ENCODE measurements at regions not wholly inside any gene's neighbourhood (a gene's known extent, or its start where the extent isn't known, plus 50 kb on each side); places are given as distances from the start of the nearest gene placed in this dataset.

DNA sequence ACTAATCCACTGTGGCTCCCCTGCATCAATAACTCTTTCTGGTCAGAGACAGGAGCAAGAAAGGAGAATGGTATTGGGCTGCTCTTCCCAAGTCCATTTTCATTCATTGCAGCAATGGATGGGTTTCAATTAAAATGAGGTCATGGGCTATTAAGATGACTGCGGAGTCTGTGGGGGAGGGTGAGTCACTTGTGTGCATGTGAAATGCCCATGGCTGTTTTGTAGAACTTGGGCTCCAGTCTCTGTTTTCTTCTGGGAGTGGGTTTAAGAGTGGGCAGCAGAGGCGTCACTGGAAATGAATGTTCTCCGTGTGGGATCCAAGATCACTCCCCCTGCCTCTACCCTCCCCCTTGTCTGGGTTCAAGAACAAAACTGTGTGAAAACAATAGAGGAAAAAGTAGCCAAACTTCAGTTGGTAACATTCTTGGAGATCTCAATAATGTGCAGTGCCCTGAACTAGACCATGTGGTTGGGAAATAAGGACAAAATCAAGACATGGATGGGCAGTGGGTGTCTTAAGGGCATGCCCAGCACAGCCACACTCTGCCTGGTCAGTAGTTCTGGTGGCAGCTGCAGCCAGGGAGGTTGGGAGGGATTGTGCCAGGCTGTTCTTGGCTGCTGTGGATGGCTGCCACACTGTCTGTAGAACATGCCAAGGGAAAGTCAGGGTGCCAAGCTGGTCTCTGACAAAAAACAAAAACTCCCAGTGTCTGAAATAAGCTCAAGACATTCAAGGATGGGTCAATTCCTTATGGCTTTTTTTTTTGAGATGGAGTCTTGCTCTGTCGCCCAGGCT, 68.2 kb upstream of the CXCR4 start:
- no peak for DNase-seq (ENCODE audit: low spot score)

DNA sequence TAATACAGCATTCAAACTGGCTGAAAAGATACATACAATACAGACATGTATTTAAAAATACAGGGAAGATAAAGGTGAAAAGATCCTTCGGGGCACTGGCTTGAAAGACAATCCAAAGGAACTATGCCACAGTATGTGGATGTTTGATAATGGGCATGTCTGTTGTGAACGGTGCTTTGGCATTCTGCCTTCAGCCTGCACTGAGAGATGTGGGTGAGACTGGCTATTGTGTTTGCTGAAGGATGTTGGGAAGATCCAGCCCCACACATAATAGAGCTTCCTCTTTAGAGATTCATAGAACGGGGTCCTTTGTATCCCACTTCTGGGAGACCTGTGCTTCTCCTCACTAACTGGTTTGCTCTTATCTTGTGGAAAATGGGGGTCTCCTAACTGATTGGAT, 65.1 kb upstream of the CXCR4 start:
- DNase-seq (ENCODE audit: low spot score), result no peak

DNA sequence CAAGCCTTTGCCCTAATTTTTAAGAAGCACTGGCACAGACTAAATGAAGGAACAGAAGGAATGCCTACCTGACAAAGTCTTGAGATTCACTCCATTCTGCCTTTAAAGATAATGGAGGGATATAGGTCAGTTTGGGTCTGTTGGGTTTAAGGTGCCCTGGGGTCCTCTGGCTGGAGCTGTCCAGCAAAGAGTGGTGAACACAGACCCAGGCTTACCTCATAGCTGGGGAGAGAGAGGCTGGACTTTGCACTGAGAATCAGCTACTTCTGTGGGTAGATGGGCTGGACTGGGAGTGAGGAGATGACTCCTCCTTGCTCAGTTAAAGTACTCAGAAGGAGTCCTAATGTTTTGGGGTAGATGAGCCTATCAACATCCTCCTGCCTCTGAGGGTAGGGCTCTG, 64.4 kb upstream of the CXCR4 start:
- DNase-seq (ENCODE audit: low spot score), result no peak

- no peak for DNase-seq (ENCODE audit: low spot score)
Observed at GRCh38 chr2:136179602-136179975, 61.6 kb upstream of the CXCR4 start.

DNA sequence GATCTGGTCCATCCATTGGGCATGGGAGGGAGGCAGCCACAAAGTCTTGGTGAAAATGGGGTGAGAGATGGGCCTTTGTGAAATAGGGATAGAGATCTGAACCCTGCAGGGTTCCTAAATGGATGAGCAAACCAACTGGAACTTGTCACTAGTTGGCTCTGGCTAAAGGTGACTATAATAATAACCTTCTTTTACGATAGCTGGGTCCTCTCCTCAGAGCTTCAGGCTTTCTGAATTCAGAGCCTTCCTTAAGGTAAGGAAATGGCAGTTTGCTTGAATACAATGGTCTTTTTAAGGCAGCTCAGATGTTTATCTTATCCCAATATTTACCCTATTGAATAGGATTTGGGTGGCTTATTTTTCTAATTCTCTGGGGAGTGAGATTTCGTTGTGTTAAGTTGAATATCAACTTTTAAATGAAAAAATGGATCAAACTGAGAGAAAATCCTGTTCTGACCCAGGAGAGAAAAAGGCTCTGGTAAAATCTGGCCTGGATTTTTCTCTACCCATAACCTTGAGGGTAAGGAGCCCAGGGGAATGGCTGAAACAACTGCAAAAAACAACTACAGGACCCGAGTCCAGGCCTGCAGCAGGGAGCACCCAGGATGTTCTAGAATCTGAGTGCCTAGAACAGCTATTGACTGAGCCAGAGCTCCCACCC, 61.1 kb upstream of the CXCR4 start:
- DNase-seq (ENCODE audit: low spot score), result no peak

GRCh38 chr2:136175868-136176267, 57.9 kb upstream of the CXCR4 start:
- no peak for DNase-seq (ENCODE audit: low spot score)

DNA sequence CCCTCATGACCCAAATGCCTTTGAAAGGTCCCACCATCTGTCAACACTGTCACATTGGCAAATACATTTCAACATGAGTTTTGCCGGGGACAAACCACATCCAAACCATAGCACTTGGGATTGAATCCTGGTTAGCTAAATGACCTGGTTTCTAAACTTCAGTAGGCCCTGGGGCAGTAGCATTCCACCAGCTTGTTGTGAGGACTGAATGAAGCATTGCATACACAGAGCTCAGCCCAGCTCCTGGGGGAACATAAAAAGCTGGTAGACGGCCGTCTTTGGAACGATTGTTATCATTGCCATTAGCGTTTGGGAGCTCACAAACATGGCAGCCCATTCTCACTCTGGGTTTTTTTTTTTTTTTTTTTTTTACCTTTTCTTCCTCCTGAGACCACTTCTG, 57.5 kb upstream of the CXCR4 start:
- no peak for DNase-seq (ENCODE audit: low spot score)

DNA sequence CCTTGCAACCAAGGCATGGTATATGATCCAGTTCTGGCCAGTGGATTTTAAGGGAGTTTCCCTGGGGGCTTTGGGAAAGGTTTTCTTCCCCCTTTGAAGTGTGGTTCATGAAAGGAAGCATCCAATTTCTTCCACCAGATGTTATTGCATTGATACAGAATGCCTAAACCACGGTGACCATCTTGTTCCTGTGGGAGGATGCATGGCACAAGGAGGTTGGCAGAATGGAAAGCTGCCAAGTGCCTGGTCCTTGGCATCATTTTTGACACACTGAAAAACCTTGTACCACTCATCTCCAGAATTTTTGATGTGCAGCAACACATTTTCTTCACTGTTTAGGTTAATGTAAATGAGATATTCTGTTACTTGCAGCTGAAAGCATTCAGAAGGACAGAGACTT, 55.2 kb upstream of the CXCR4 start:
- DNase-seq (ENCODE audit: low spot score), result no peak

GRCh38 chr2:136171223-136171622, 53.3 kb upstream of the CXCR4 start:
- DNase-seq (ENCODE audit: low spot score), result no peak

GRCh38 chr2:136168720-136169119, 50.8 kb upstream of the CXCR4 start:
- no peak for DNase-seq (ENCODE audit: low spot score)

DNA sequence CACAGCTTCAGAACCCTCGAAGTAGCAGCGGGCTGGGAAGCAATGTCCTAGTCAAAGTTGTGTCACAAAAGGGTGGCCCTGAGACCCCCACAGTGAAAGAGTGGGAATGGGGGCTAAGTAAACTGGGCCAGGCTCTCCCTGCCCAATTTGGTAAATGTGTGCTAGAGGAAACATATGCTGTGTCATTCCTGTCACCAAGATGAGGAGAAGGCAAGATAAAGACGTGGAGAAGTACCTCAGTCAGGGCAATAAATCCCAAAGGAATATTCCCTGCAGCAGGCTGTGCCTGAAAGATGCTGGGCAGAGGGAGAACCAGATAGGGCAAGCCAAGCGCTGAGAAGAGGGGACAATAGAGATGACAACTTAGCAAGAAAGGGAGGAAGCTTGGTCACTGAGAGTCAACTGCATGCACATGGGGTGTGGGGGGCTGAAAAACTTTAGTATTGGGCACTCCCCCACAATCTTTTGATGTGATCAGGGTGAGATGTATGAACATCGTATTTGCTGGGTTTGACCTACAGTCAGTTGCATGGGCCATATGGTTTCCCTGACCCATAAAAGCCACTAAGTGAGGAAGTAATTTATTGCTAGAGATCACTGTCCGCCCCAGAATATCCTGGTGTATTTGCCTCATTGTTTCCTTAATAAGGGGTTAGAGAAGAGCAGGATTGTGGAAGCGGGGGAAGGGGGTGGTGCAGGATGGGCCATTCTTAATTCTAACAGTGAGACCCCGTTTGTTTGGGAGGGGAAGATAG, 49.9 kb upstream of the CXCR4 start:
- DNase-seq (ENCODE audit: low spot score), result no peak

All from A172 (cell line).